ENCODE measurements at regions not wholly inside any gene's neighbourhood (a gene's known extent, or its start where the extent isn't known, plus 50 kb on each side); places are given as distances from the start of the nearest gene placed in this dataset.
A peak's percentile ranks its signal among the peaks of the same experiment; 100 is the strongest.
"Not testable (repeated sequence)": the region's sequence is repeated elsewhere in the genome, so short reads cannot be mapped to it uniquely, and the experiment has no call there.

GRCh38 chr6:170040115-170040500, 250.8 kb downstream of the DLL1 start:
- DNase-seq: no peak

- no peak for DNase-seq
These were observed 251.4 kb downstream of the DLL1 start for GRCh38 chr6:170039156-170040114.

- DNase-seq: no peak
These were observed 252.2 kb downstream of the DLL1 start for GRCh38 chr6:170038708-170039107.

GRCh38 chr6:170038251-170038650, 252.6 kb downstream of the DLL1 start:
- DNase-seq: no peak

GRCh38 chr6:170037541-170038250, 253.2 kb downstream of the DLL1 start:
- no peak for DNase-seq

GRCh38 chr6:170036916-170037315, 254.0 kb downstream of the DLL1 start:
- DNase-seq: no peak

GRCh38 chr6:170036367-170036766, 254.5 kb downstream of the DLL1 start:
- not testable (repeated sequence) for DNase-seq

GRCh38 chr6:170035901-170036304, 255.0 kb downstream of the DLL1 start:
- no peak for DNase-seq

GRCh38 chr6:170035044-170035443, 255.8 kb downstream of the DLL1 start:
- DNase-seq: no peak

- no peak for DNase-seq
These were observed 256.6 kb downstream of the DLL1 start for GRCh38 chr6:170034294-170034693.

GRCh38 chr6:170033666-170034065, 257.2 kb downstream of the DLL1 start:
- DNase-seq: no peak

GRCh38 chr6:170032706-170033309, 258.1 kb downstream of the DLL1 start:
- DNase-seq: no peak

- no peak for DNase-seq
These were observed 258.7 kb downstream of the DLL1 start for GRCh38 chr6:170032197-170032596.

- no peak for DNase-seq
These were observed 259.2 kb downstream of the DLL1 start for GRCh38 chr6:170031684-170032121.

- DNase-seq: no peak
These were observed 259.9 kb downstream of the DLL1 start for GRCh38 chr6:170030821-170031471.

GRCh38 chr6:170030284-170030815, 260.5 kb downstream of the DLL1 start:
- no peak for DNase-seq

GRCh38 chr6:170029416-170030283, 261.2 kb downstream of the DLL1 start:
- no peak for DNase-seq

- no peak for DNase-seq
These were observed 262.1 kb downstream of the DLL1 start for GRCh38 chr6:170028629-170029345.

GRCh38 chr6:170027647-170028043, 263.2 kb downstream of the DLL1 start:
- no peak for DNase-seq

GRCh38 chr6:170026751-170027646, 263.9 kb downstream of the DLL1 start:
- peak; percentile 11 for DNase-seq

Data from fibroblast of upper back skin (primary cell).